HG03103 (cell line): ENCODE measurements at regions not wholly inside any gene's neighbourhood (a gene's known extent, or its start where the extent isn't known, plus 50 kb on each side); places are given as distances from the start of the nearest gene placed in this dataset.
A peak's percentile ranks its signal among the peaks of the same experiment; 100 is the strongest.

Experiments used
- ATAC-seq: cut with Tn5 transposase; IDR thresholded peaks from one replicate; pipeline ENCODE4 v1.9.1; 2021; ENCODE audit warnings: low read depth; ENCODE audit not compliant: unreplicated experiment

DNA sequence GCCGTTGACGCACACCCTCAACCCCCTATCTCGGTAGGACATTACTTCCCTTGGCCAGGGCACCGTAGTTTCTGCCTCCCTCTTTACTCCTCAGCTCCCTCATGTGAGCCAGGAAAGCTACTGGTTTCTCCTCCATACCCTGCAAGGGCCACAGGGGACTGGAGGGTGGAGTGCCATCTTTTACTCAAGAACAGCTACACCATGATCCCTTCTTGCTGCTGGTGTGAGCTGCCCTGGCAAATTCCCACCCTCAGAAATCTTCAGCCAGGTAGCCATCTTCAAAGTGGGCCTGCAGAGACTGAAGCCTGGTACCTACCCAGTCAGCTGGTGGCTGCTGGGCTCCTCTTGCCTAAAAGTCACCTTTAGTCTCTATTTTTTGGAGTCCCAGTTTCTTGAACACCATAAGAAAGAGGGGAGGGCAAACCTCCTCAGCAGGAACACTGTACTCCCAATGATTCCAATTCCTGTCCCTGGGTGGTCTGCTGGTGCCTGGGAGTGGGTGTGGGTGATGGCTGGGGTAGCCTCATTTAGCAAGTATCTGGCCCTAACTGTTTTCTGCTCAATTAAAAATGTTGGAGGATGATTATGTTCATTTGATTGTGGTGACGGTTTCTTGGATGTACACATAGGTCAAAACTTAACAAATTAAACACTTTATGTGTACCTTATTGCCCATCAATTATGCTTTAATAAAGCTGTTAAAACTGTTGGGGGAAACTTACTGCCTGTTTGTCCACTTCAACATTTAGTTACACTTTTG is 105.0 kb upstream of the NPY start:
- no peak for ATAC-seq

DNA sequence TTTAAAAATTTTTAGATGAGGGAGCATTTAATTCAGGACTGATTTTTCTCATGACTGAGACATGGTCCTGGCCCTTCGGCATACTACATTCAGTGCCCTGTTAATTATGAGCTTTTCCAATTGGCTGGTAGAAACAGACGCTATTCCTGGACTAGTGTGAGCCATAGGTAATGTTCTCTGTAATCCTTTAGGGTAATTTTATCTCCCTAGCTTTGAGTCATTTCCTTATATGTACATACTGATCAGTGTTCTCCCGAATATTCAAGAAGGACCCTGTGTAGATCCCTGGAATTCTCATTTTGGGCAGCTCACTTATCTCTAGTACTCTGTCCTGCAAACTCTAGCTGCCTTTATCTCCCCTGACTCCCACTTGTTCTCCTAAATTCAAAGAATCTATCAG is 92.6 kb upstream of the NPY start:
- no peak for ATAC-seq

- no peak for ATAC-seq
Measured at GRCh38 chr7:24192053-24192452, 91.9 kb upstream of the NPY start.

GRCh38 chr7:24192691-24193090 is 91.3 kb upstream of the NPY start:
- no peak for ATAC-seq

- ATAC-seq, result no peak
Measured at GRCh38 chr7:24197852-24198251, 86.1 kb upstream of the NPY start.

GRCh38 chr7:24199978-24200377 is 84.0 kb upstream of the NPY start:
- ATAC-seq, result no peak

DNA sequence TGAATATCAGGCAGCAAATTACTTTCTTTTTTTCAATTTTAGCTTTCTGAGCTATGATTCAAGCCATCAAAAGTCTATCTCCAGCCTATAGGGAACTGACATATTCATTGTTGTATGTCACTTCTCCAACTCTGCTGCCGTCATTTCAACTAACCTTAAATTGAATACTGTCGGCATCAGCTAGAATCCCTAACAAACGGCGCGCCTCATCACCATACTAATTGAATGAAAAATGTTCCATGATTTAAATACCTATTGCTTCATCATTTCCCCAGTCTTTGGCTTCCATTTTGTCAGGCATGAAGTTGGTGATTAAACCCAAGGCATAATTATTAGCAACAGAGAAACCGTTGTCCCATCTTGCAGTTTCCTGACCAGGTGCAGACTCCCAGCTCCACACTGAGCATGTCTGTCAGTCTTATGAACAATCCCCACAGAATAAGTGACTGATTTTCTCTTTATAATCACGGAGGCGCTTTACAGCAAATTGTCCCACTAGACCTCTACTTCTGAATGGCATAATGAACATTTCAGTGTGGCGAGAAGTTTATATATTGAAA is 83.5 kb upstream of the NPY start:
- no peak for ATAC-seq

DNA sequence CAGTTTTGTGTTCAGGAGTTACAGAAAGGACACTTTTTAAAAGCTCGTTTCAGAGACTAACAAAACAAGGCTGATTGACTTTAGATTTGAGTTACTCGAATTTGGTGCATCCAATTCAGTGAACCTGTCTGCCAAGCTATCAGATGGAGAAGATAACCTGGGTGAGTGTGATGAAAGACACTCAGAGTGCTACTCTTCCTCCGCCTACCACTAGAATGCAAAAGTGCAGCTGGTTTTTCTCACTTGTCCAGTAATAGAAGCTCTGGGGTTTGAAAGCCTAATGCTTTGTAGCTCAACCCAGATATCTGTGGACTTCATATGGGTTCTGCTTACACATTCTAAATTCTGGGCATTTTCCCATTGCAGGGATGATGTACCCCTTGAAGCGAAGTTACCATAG is 82.8 kb upstream of the NPY start:
- ATAC-seq, result no peak

GRCh38 chr7:24212073-24212472 is 71.9 kb upstream of the NPY start:
- no peak for ATAC-seq

DNA sequence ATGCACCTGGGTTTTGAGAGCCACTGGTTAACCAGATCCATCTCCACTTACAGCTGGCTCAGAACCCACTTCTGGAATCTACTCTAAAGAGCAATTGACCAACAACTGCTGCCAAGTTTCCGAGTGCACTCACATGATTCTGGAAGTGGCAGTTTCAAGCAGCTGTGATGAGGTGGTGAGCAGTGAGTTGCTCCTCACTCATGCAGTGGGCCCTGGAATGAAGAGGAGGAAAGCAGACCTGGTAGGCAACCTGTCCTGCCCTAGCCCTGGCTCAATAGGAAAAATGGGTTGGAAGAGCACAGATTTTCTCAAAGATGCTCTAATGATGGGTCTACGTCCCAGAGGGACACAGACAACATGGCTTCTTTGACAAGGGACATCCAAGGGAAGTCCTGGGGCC is 70.7 kb upstream of the NPY start:
- no peak for ATAC-seq

DNA sequence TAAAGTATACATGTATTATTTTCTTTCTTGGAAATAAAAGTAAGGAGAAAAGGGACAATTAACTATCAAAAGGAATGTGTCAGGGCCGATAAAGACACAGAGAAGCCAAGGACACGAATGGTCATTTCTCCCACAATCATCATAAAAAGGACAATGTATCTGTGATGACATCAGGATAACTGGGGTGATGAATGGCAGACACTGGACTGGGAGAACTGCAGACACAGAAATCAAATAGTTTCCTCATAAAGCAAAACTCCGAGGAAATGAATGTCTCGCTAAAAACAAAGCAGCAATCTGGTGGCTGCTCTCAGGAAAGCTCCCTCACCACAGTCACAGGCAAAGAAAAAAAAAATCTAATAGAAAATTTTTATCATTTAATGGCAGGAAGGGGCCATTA is 69.3 kb upstream of the NPY start:
- ATAC-seq, result no peak

- ATAC-seq, result no peak
Measured at GRCh38 chr7:24216576-24217125, 67.3 kb upstream of the NPY start.

- ATAC-seq, result no peak
Measured at GRCh38 chr7:24221500-24221899, 62.5 kb upstream of the NPY start.

DNA sequence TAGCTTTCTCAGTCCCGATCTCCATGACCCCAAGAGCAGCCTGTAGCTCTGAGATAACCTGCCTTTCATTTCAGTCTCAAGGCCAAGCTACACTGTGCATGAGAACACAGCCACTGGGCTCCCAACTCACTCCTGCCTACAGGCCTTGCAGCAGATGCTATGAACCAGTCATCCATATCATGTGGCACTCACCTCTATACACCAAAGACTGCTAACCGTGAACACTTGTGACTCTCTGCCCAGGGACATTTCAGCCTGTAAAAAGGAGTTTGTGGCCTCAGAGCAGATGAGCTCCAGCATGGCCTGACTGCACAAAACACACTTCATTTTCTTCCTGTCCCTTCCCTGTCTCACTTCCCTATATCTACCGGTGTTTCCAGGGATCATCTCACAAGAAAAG is 56.9 kb upstream of the NPY start:
- ATAC-seq, result peak; percentile 42

- ATAC-seq, result peak; percentile 82
Measured at GRCh38 chr7:24227603-24228359, 56.2 kb upstream of the NPY start.

- ATAC-seq, result no peak
Measured at GRCh38 chr7:24229481-24230226, 54.3 kb upstream of the NPY start.

DNA sequence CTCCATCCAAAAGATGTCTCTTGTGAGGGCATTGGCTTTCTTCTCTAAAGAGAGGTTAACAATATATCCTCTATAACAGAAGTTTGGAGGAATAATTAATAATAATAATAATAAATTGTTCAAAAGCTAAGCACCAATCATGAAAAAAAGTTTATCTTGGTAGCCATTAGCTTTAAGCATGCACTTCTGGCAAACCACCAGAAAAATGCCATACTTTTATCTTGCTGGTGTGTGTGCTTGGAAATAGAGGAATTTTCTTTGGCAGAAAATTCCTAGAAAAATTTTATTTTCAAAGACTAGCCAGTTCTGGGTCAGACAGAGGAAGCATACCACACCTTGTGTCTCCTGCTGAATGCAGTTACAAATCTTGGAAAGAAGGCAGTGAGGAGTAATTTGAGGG is 52.5 kb upstream of the NPY start:
- ATAC-seq, result no peak

GRCh38 chr7:24233386-24233785 is 50.6 kb upstream of the NPY start:
- no peak for ATAC-seq
